H1 (cell line): ENCODE measurements at regions not wholly inside any gene's neighbourhood (a gene's known extent, or its start where the extent isn't known, plus 50 kb on each side); places are given as distances from the start of the nearest gene placed in this dataset.

Source experiments
- CTCF ChIA-PET: fragments of 300-600 bp; sonication (Branson Sonifier 250); formaldehyde crosslinking; loops from one replicate; lab custom pipeline; 2021; ENCODE audit not compliant: partially characterized antibody; lab: Charles Lee
- POLR2A ChIA-PET: fragments of 300-600 bp; sonication (Branson Sonifier 250); formaldehyde crosslinking; loops from one replicate; lab custom pipeline; 2021; ENCODE audit warnings: inconsistent platforms; ENCODE audit not compliant: partially characterized antibody; lab: Charles Lee
- DNase-seq, 2 experiments: peaks; one replicate each; pipeline versions ENCODE4 v3.0.0 to v3.0.0-alpha.2; 2010 to 2022; ENCODE audit warnings: low spot score in 2 of 2, low read depth in 1 of 2, mixed read lengths in 1 of 2
- FAIRE-seq: peaks from 2 replicates; lab custom pipeline; 2011; peaks lifted over from hg19 to GRCh38; lab: Jason Lieb, UNC
- H2AFZ ChIP-seq: 2 replicates; pipeline ENCODE4 v1.8.1; 2012; ENCODE audit warnings: low read length, inconsistent platforms
- H2AK5ac ChIP-seq: 2 replicates; pipeline ENCODE4 v1.6.1; 2013; ENCODE audit warnings: low read depth, low read length
- H2BK120ac ChIP-seq: replicated peaks from 2 replicates; pipeline ENCODE3; 2013; ENCODE audit warnings: low read depth, low read length, inconsistent platforms
- H2BK12ac ChIP-seq: 2 replicates; pipeline ENCODE4 v1.6.1; 2013; ENCODE audit warnings: low read depth, low read length
- H2BK15ac ChIP-seq: 2 replicates; pipeline ENCODE4 v1.6.1; 2013; ENCODE audit warnings: low read length
- H2BK20ac ChIP-seq: 2 replicates; pipeline ENCODE4 v1.6.1; 2013; ENCODE audit warnings: low read length
- H2BK5ac ChIP-seq: 2 replicates; pipeline ENCODE4 v1.6.1; 2013; ENCODE audit warnings: low read depth, low read length
- H3K14ac ChIP-seq: 2 replicates; pipeline ENCODE4 v1.6.1; 2013; ENCODE audit warnings: inconsistent platforms; ENCODE audit not compliant: insufficient read length
- H3K18ac ChIP-seq: 2 replicates; pipeline ENCODE4 v1.6.1; 2013; ENCODE audit warnings: low read length; ENCODE audit errors: extremely low read depth
- H3K23ac ChIP-seq: 2 replicates; pipeline ENCODE4 v1.6.1; 2013; ENCODE audit warnings: inconsistent platforms; ENCODE audit not compliant: insufficient read length
- H3K23me2 ChIP-seq: 2 replicates; pipeline ENCODE4 v1.6.1; 2013; ENCODE audit warnings: low read depth, low read length
- H3K27ac ChIP-seq: 2 replicates; pipeline ENCODE4 v1.6.1; 2011; ENCODE audit warnings: low read depth, low read length, inconsistent platforms
- H3K27me3 ChIP-seq, 4 experiments: replicated peaks in 1 of 4; 1 replicate in 1 of 4; 2 replicates in 3 of 4; pipeline versions ENCODE4 v1.6.1 to v1.8.1; 2011 to 2013; ENCODE audit warnings: low read length in 3 of 4, mild to moderate bottlenecking in 3 of 4, inconsistent platforms in 2 of 4, mixed read lengths in 2 of 4, moderate library complexity in 1 of 4; ENCODE audit not compliant: control insufficient read depth in 3 of 4, insufficient read depth in 3 of 4; ENCODE audit errors: extremely low read depth in 1 of 4
- H3K36me3 ChIP-seq, 4 experiments: 2 replicates each; pipeline versions ENCODE4 v1.6.1 to v1.8.1; 2011 to 2013; ENCODE audit warnings: mild to moderate bottlenecking in 4 of 4, low read length in 3 of 4, moderate library complexity in 2 of 4, control low read depth in 1 of 4, inconsistent platforms in 1 of 4; ENCODE audit not compliant: insufficient read depth in 4 of 4, control insufficient read depth in 2 of 4
- H3K4ac ChIP-seq: replicated peaks from 2 replicates; pipeline ENCODE3; 2013; ENCODE audit warnings: low read length, low read depth, mixed read lengths, inconsistent platforms; ENCODE audit not compliant: insufficient read length
- H3K4me1 ChIP-seq, 4 experiments: replicated peaks in 1 of 4; 1 replicate in 1 of 4; 2 replicates in 3 of 4; pipeline versions ENCODE4 v1.6.1 to v1.8.1; 2011 to 2013; ENCODE audit warnings: low read length in 3 of 4, inconsistent platforms in 2 of 4, mixed read lengths in 1 of 4; ENCODE audit not compliant: insufficient read depth in 4 of 4, control insufficient read depth in 3 of 4
- H3K4me2 ChIP-seq, 2 experiments: 2 replicates each; pipeline versions ENCODE4 v1.6.1 to v1.8.1; 2011 to 2013; ENCODE audit warnings: low read depth in 2 of 2, low read length in 2 of 2, control low read depth in 1 of 2, inconsistent platforms in 1 of 2, mild to moderate bottlenecking in 1 of 2; ENCODE audit not compliant: insufficient read depth in 1 of 2
- H3K4me3 ChIP-seq, 4 experiments: fragments of 200-600, 300-600 bp in 1 of 4; sonication (generic), shearing (Covaris generic), sonication (Bioruptor Twin) in 1 of 4; 2 replicates each; pipeline versions ENCODE4 v1.5.1 to v1.8.1; 2011 to 2016; ENCODE audit warnings: low read length in 4 of 4, low read depth in 3 of 4, control low read depth in 2 of 4, inconsistent platforms in 2 of 4, mild to moderate bottlenecking in 2 of 4, mixed read lengths in 1 of 4, moderate library complexity in 1 of 4; ENCODE audit not compliant: insufficient read depth in 2 of 4; ENCODE audit errors: extremely low read depth in 1 of 4
- H3K56ac ChIP-seq: replicated peaks from 2 replicates; pipeline ENCODE3; 2013; ENCODE audit warnings: low read depth, mild to moderate bottlenecking, mixed read lengths, low read length, inconsistent platforms; ENCODE audit not compliant: insufficient read length
- H3K79me1 ChIP-seq: 2 replicates; pipeline ENCODE4 v1.6.1; 2013; ENCODE audit warnings: low read depth, low read length, control low read depth
- H3K79me2 ChIP-seq, 2 experiments: 2 replicates each; pipeline versions ENCODE4 v1.6.1 to v1.8.1; 2012 to 2013; ENCODE audit warnings: low read length in 2 of 2, mild to moderate bottlenecking in 2 of 2, inconsistent platforms in 1 of 2; ENCODE audit not compliant: insufficient read depth in 2 of 2, control insufficient read depth in 1 of 2
- H3K9ac ChIP-seq, 4 experiments: replicated peaks in 1 of 4; 1 replicate in 1 of 4; 2 replicates in 3 of 4; pipeline versions ENCODE4 v1.6.1 to v1.8.1; 2011 to 2013; ENCODE audit warnings: low read depth in 3 of 4, low read length in 3 of 4, control low read depth in 2 of 4, mild to moderate bottlenecking in 2 of 4, moderate library complexity in 2 of 4, inconsistent platforms in 1 of 4; ENCODE audit errors: extremely low read depth in 1 of 4
- H3K9me3 ChIP-seq, 2 experiments: 2 replicates each; pipeline versions ENCODE4 v1.6.1 to v1.8.1; 2012 to 2013; ENCODE audit warnings: mild to moderate bottlenecking in 2 of 2, moderate library complexity in 2 of 2, control low read depth in 1 of 2, inconsistent platforms in 1 of 2, low read depth in 1 of 2, low read length in 1 of 2, mixed read lengths in 1 of 2; ENCODE audit not compliant: insufficient read depth in 2 of 2
- H4K20me1 ChIP-seq, 2 experiments: replicated peaks in 1 of 2; 2 replicates each; pipeline versions ENCODE3 to v1.8.1; 2011 to 2013; ENCODE audit warnings: inconsistent platforms in 2 of 2, low read length in 2 of 2, mild to moderate bottlenecking in 1 of 2; ENCODE audit not compliant: insufficient read depth in 2 of 2, control insufficient read depth in 1 of 2
- H4K5ac ChIP-seq: 2 replicates; pipeline ENCODE4 v1.6.1; 2013; ENCODE audit warnings: low read length, low read depth, mixed read lengths, inconsistent platforms; ENCODE audit not compliant: insufficient read length
- H4K8ac ChIP-seq: 2 replicates; pipeline ENCODE4 v1.8.0; 2013; ENCODE audit warnings: mild to moderate bottlenecking, moderate library complexity, low read length, inconsistent platforms; ENCODE audit not compliant: insufficient read depth; ENCODE audit errors: extremely low read depth
- H4K91ac ChIP-seq: replicated peaks from 2 replicates; pipeline ENCODE3; 2013; ENCODE audit warnings: low read length, mixed read lengths, inconsistent platforms; ENCODE audit not compliant: insufficient read length
- ATF3 ChIP-seq: IDR thresholded peaks from 2 replicates; pipeline ENCODE4 v1.6.1; 2011; ENCODE audit warnings: low read depth, mild to moderate bottlenecking, low read length; ENCODE audit not compliant: insufficient read depth
- CEBPB ChIP-seq: IDR thresholded peaks from 2 replicates; pipeline ENCODE4 v1.6.1; 2012; ENCODE audit warnings: low read depth, low read length
- KDM1A ChIP-seq: fragments of 200-600, 300-600 bp; sonication (generic); IDR thresholded peaks from 2 replicates; pipeline ENCODE4 v1.7.1; 2016; ENCODE audit warnings: mild to moderate bottlenecking, low read length, borderline replicate concordance
- KDM5A ChIP-seq: fragments of 200-600 bp; IDR thresholded peaks from 2 replicates; pipeline ENCODE4 v1.7.1; 2012; ENCODE audit warnings: mild to moderate bottlenecking, low read length, inconsistent platforms, mixed read lengths
- MAX ChIP-seq: IDR thresholded peaks from 2 replicates; pipeline ENCODE4 v1.6.1; 2012; ENCODE audit warnings: inconsistent platforms
- PHF8 ChIP-seq: fragments of 200-600 bp; sonication (generic); conservative IDR thresholded peaks from 2 replicates; pipeline ENCODE4 v1.7.1; 2012; ENCODE audit warnings: low read depth, mild to moderate bottlenecking, inconsistent platforms, low read length, moderate library complexity
- POLR2A ChIP-seq, 2 experiments: IDR thresholded peaks; 1 replicate in 1 of 2; 2 replicates in 1 of 2; pipeline ENCODE4 v1.6.1; 2011; ENCODE audit warnings: low read depth in 2 of 2, low read length in 2 of 2, mild to moderate bottlenecking in 2 of 2; ENCODE audit errors: control extremely low read depth in 1 of 2
- POU5F1 ChIP-seq: IDR thresholded peaks from 2 replicates; pipeline ENCODE4 v1.6.1; 2011; ENCODE audit warnings: low read depth, mild to moderate bottlenecking, low read length, moderate library complexity
- SIN3A ChIP-seq, 2 experiments: IDR thresholded peaks in 1 of 2; conservative IDR thresholded peaks in 1 of 2; 2 replicates each; pipeline ENCODE4 v1.6.1; 2011 to 2012; ENCODE audit warnings: low read length in 2 of 2, improper control_type of control experiment in 1 of 2, low read depth in 1 of 2, mild to moderate bottlenecking in 1 of 2
- SP2 ChIP-seq: IDR thresholded peaks from 2 replicates; pipeline ENCODE4 v1.6.1; 2012; ENCODE audit warnings: mild to moderate bottlenecking, low read length, inconsistent platforms
- TAF1 ChIP-seq: IDR thresholded peaks from 2 replicates; pipeline ENCODE4 v1.6.1; 2011; ENCODE audit warnings: mild to moderate bottlenecking, low read depth, low read length

- Histone ChIP-seq H2BK20ac (no peak overlapping the region), H4K20me1 (no peaks in the 10 kb centered on the region), H3K79me2 (no peaks in the 10 kb centered on the region), H2AFZ (no peak overlapping the region), H3K4me3 (no peak overlapping the region), H3K23ac (no peak overlapping the region), H3K9me3 (no peaks in the 10 kb centered on the region), H2BK12ac (no peak overlapping the region)
- no peak for FAIRE-seq
- TF ChIP-seq POLR2A (IDR thresholded peaks at IDR 0.05; ENCODE audit: control extremely low read depth in 1 of 2, low read depth in 2 of 2, low read length in 2 of 2) (no peak), CEBPB (no peak), KDM5A (no peak), SP2 (no peak), ATF3 (no peak), MAX (no peak), PHF8 (no peak), KDM1A (no peak), POU5F1 (no peak), SIN3A (conservative IDR thresholded peaks at IDR 0.05 in 1 of 2, IDR thresholded peaks at IDR 0.05 in 1 of 2; ENCODE audit: low read depth in 1 of 2, low read length in 2 of 2) (no peak), TAF1 (no peak)
- TF ChIP-seq, all 59 proteins: peak for 0
- DNase-seq, result no peak
- POLR2A ChIA-PET, result no interaction called here
- no peak overlapping the region for H3K56ac ChIP-seq
- no peak overlapping the region for H2AK5ac ChIP-seq
- H3K14ac ChIP-seq, result no peak overlapping the region
- no peak overlapping the region for H2BK120ac ChIP-seq
- H4K8ac ChIP-seq, result no peak overlapping the region
- H3K36me3 ChIP-seq, result no peaks in the 10 kb centered on the region
- H3K79me1 ChIP-seq, result no peaks in the 10 kb centered on the region
- no peak overlapping the region for H3K27ac ChIP-seq
- H3K4ac ChIP-seq, result no peak overlapping the region
- H3K9ac ChIP-seq, result no peak overlapping the region
- no peak overlapping the region for H2BK5ac ChIP-seq
- CTCF ChIA-PET, result no interaction called here
- H3K27me3 ChIP-seq, result no peaks in the 10 kb centered on the region
- no peaks in the 10 kb centered on the region for H3K23me2 ChIP-seq
- no peak overlapping the region for H4K5ac ChIP-seq
- H2BK15ac ChIP-seq, result no peak overlapping the region
- no peaks in the 10 kb centered on the region for H3K4me1 ChIP-seq
- H4K91ac ChIP-seq, result no peak overlapping the region
- H3K18ac ChIP-seq, result no peak overlapping the region
- no peak overlapping the region for H3K4me2 ChIP-seq
Measured at GRCh38 chr3:43818229-43818628, 127.5 kb downstream of the ABHD5 start.
